IgD-negative memory B cell (primary cell): ENCODE measurements at regions not wholly inside any gene's neighbourhood (a gene's known extent, or its start where the extent isn't known, plus 50 kb on each side); places are given as distances from the start of the nearest gene placed in this dataset.

Experiments used
- H3K27ac Mint-ChIP-seq, 3 donors: one replicate each; pipeline ENCODE4 v1.8.0; 2020 to 2022; ENCODE audit warnings: mild to moderate bottlenecking in 3 of 3, mixed read lengths in 3 of 3, moderate library complexity in 1 of 3
- H3K27me3 Mint-ChIP-seq: one replicate; pipeline ENCODE4 v1.8.0; 2021; ENCODE audit warnings: mixed read lengths
- H3K36me3 Mint-ChIP-seq: one replicate; pipeline ENCODE4 v1.8.0; 2020; ENCODE audit warnings: mild to moderate bottlenecking, mixed read lengths
- H3K4me1 Mint-ChIP-seq, 3 donors: one replicate each; pipeline ENCODE4 v1.8.0; 2020 to 2022; ENCODE audit warnings: mixed read lengths in 3 of 3, mild to moderate bottlenecking in 1 of 3
- H3K4me3 Mint-ChIP-seq, 4 donors: one replicate each; pipeline ENCODE4 v1.8.0; 2020 to 2022; ENCODE audit warnings: mild to moderate bottlenecking in 4 of 4, mixed read lengths in 4 of 4, moderate library complexity in 3 of 4
- H3K9me3 Mint-ChIP-seq, 3 donors: one replicate each; pipeline ENCODE4 v1.8.0; 2020 to 2021; ENCODE audit warnings: mixed read lengths in 3 of 3, mild to moderate bottlenecking in 1 of 3

GRCh38 chr15:87597346-87598052 is 659.0 kb downstream of the NTRK3 start:
- Mint-ChIP-seq H3K4me3 (peak overlapping the region in 2 of 4 donors; percentile 22 to 41), H3K36me3 (no peaks in the 10 kb centered on the region)

GRCh38 chr15:87591582-87591981 is 665.0 kb downstream of the NTRK3 start:
- Mint-ChIP-seq H3K27me3 (no peaks in the 10 kb centered on the region), H3K9me3 (peaks cover 0 to 8% (median 3%) of the 10 kb centered on the region in 3 donors), H3K36me3 (no peaks in the 10 kb centered on the region), H3K4me3 (no peak overlapping the region), H3K4me1 (no peaks in the 10 kb centered on the region), H3K27ac (no peak overlapping the region)

More at GRCh38 chr15:87597346-87598052, 659.0 kb downstream of the NTRK3 start:
- Mint-ChIP-seq H3K27ac (no peak overlapping the region), H3K9me3 (peaks cover 0 to 6% (median 2%) of the 10 kb centered on the region in 3 donors), H3K4me1 (peaks cover 0 to 11% (median 2%) of the 10 kb centered on the region in 3 donors), H3K27me3 (no peaks in the 10 kb centered on the region)

GRCh38 chr15:87591042-87591441 is 665.5 kb downstream of the NTRK3 start:
- Mint-ChIP-seq H3K27ac (no peak overlapping the region), H3K4me1 (no peaks in the 10 kb centered on the region), H3K9me3 (peaks cover 0 to 8% (median 3%) of the 10 kb centered on the region in 3 donors), H3K4me3 (no peak overlapping the region), H3K27me3 (no peaks in the 10 kb centered on the region), H3K36me3 (no peaks in the 10 kb centered on the region)

- peaks cover 0 to 10% (median 0%) of the 10 kb centered on the region in 3 donors for H3K9me3 Mint-ChIP-seq
- no peak overlapping the region for H3K4me3 Mint-ChIP-seq
- H3K27ac Mint-ChIP-seq: no peak overlapping the region
- peaks cover 3% of the 10 kb centered on the region for H3K36me3 Mint-ChIP-seq
- no peaks in the 10 kb centered on the region for H3K4me1 Mint-ChIP-seq
- no peaks in the 10 kb centered on the region for H3K27me3 Mint-ChIP-seq
Observed at GRCh38 chr15:87589134-87589533, 667.4 kb downstream of the NTRK3 start.

- no peak overlapping the region for H3K4me3 Mint-ChIP-seq
- H3K27me3 Mint-ChIP-seq: peaks cover 1% of the 10 kb centered on the region
- peaks cover 0 to 2% (median 0%) of the 10 kb centered on the region in 3 donors for H3K4me1 Mint-ChIP-seq
- peaks cover 0 to 4% (median 0%) of the 10 kb centered on the region in 3 donors for H3K9me3 Mint-ChIP-seq
- H3K36me3 Mint-ChIP-seq: peaks cover 3% of the 10 kb centered on the region
- no peak overlapping the region for H3K27ac Mint-ChIP-seq
Observed at GRCh38 chr15:87582169-87582568, 674.4 kb downstream of the NTRK3 start.

GRCh38 chr15:87579537-87579936 is 677.0 kb downstream of the NTRK3 start:
- H3K4me3 Mint-ChIP-seq: no peak overlapping the region
- H3K27me3 Mint-ChIP-seq: peaks cover 1% of the 10 kb centered on the region
- peaks cover 0 to 2% (median 0%) of the 10 kb centered on the region in 3 donors for H3K9me3 Mint-ChIP-seq
- peaks cover 0 to 2% (median 0%) of the 10 kb centered on the region in 3 donors for H3K4me1 Mint-ChIP-seq
- no peak overlapping the region for H3K27ac Mint-ChIP-seq
- H3K36me3 Mint-ChIP-seq: no peaks in the 10 kb centered on the region

- Mint-ChIP-seq H3K36me3 (no peaks in the 10 kb centered on the region), H3K4me3 (no peak overlapping the region), H3K27ac (no peak overlapping the region), H3K9me3 (peaks cover 0 to 2% (median 0%) of the 10 kb centered on the region in 3 donors), H3K4me1 (peaks cover 0 to 2% (median 0%) of the 10 kb centered on the region in 3 donors), H3K27me3 (peaks cover 1% of the 10 kb centered on the region)
Observed at GRCh38 chr15:87578776-87579175, 677.8 kb downstream of the NTRK3 start.

GRCh38 chr15:87577336-87577735 is 679.2 kb downstream of the NTRK3 start:
- Mint-ChIP-seq H3K4me1 (peaks cover 0 to 2% (median 0%) of the 10 kb centered on the region in 3 donors), H3K27me3 (peaks cover 1% of the 10 kb centered on the region), H3K27ac (no peak overlapping the region), H3K9me3 (peaks cover 0 to 2% (median 0%) of the 10 kb centered on the region in 3 donors), H3K4me3 (peak overlapping the region in 1 of 4 donors; percentile 20), H3K36me3 (no peaks in the 10 kb centered on the region)

- peak overlapping the region in 1 of 4 donors; percentile 45 for H3K4me3 Mint-ChIP-seq
- no peak overlapping the region for H3K27ac Mint-ChIP-seq
- peaks cover 0 to 2% (median 0%) of the 10 kb centered on the region in 3 donors for H3K4me1 Mint-ChIP-seq
- H3K36me3 Mint-ChIP-seq: no peaks in the 10 kb centered on the region
- no peaks in the 10 kb centered on the region for H3K9me3 Mint-ChIP-seq
- H3K27me3 Mint-ChIP-seq: peaks cover 1% of the 10 kb centered on the region
Observed at GRCh38 chr15:87576486-87577176, 679.9 kb downstream of the NTRK3 start.

- H3K27me3 Mint-ChIP-seq: peaks cover 1% of the 10 kb centered on the region
- H3K27ac Mint-ChIP-seq: no peak overlapping the region
- no peaks in the 10 kb centered on the region for H3K4me1 Mint-ChIP-seq
- H3K9me3 Mint-ChIP-seq: peaks cover 0 to 1% (median 0%) of the 10 kb centered on the region in 3 donors
- H3K36me3 Mint-ChIP-seq: no peaks in the 10 kb centered on the region
- H3K4me3 Mint-ChIP-seq: no peak overlapping the region
Observed at GRCh38 chr15:87575896-87576473, 680.6 kb downstream of the NTRK3 start.

- no peaks in the 10 kb centered on the region for H3K36me3 Mint-ChIP-seq
- no peak overlapping the region for H3K4me3 Mint-ChIP-seq
- H3K4me1 Mint-ChIP-seq: peaks cover 0 to 4% (median 2%) of the 10 kb centered on the region in 3 donors
- no peak overlapping the region for H3K27ac Mint-ChIP-seq
- H3K9me3 Mint-ChIP-seq: peaks cover 0 to 1% (median 0%) of the 10 kb centered on the region in 3 donors
- peaks cover 1% of the 10 kb centered on the region for H3K27me3 Mint-ChIP-seq
Observed at GRCh38 chr15:87573534-87573933, 683.0 kb downstream of the NTRK3 start.

GRCh38 chr15:87573039-87573438 is 683.5 kb downstream of the NTRK3 start:
- no peak overlapping the region for H3K4me3 Mint-ChIP-seq
- H3K4me1 Mint-ChIP-seq: peaks cover 0 to 4% (median 2%) of the 10 kb centered on the region in 3 donors

GRCh38 chr15:87572381-87572910 is 684.1 kb downstream of the NTRK3 start:
- Mint-ChIP-seq H3K36me3 (no peaks in the 10 kb centered on the region), H3K4me1 (peaks cover 0 to 4% (median 2%) of the 10 kb centered on the region in 3 donors), H3K27me3 (peaks cover 1% of the 10 kb centered on the region), H3K4me3 (no peak overlapping the region), H3K27ac (no peak overlapping the region), H3K9me3 (peaks cover 0 to 1% (median 0%) of the 10 kb centered on the region in 3 donors)

More at GRCh38 chr15:87573039-87573438, 683.5 kb downstream of the NTRK3 start:
- no peak overlapping the region for H3K27ac Mint-ChIP-seq
- no peaks in the 10 kb centered on the region for H3K36me3 Mint-ChIP-seq
- peaks cover 1% of the 10 kb centered on the region for H3K27me3 Mint-ChIP-seq
- H3K9me3 Mint-ChIP-seq: peaks cover 0 to 1% (median 0%) of the 10 kb centered on the region in 3 donors

GRCh38 chr15:87570206-87570605 is 686.3 kb downstream of the NTRK3 start:
- Mint-ChIP-seq H3K27ac (no peak overlapping the region), H3K4me1 (peaks cover 0 to 4% (median 2%) of the 10 kb centered on the region in 3 donors), H3K9me3 (peaks cover 0 to 1% (median 0%) of the 10 kb centered on the region in 3 donors), H3K27me3 (no peaks in the 10 kb centered on the region), H3K36me3 (no peaks in the 10 kb centered on the region), H3K4me3 (peak overlapping the region in 1 of 4 donors; percentile 61)

GRCh38 chr15:87569581-87569980 is 687.0 kb downstream of the NTRK3 start:
- Mint-ChIP-seq H3K4me1 (peaks cover 0 to 4% (median 2%) of the 10 kb centered on the region in 3 donors), H3K27me3 (no peaks in the 10 kb centered on the region), H3K9me3 (peaks cover 0 to 1% (median 0%) of the 10 kb centered on the region in 3 donors), H3K4me3 (no peak overlapping the region), H3K36me3 (no peaks in the 10 kb centered on the region), H3K27ac (no peak overlapping the region)
